GM13976 (cell line): ENCODE measurements at regions not wholly inside any gene's neighbourhood (a gene's known extent, or its start where the extent isn't known, plus 50 kb on each side); places are given as distances from the start of the nearest gene placed in this dataset.

ENCODE experiments used
- DNase-seq: peaks from one replicate; pipeline ENCODE4 v3.0.0; 2012; ENCODE audit warnings: low spot score
- in situ Hi-C: fragments of 300-500 bp; cut with MboI; formaldehyde crosslinking; loops from one replicate; pipeline ENCODE4 v1.12.0; 2022; ENCODE audit warnings: low sequenced_read_pairs, mixed read lengths, inconsistent platforms; ENCODE audit not compliant: unreplicated experiment
- TF ChIP-seq, protein P1 (sequence below): IDR thresholded peaks from 2 replicates; pipeline ENCODE4 v1.5.1; 2012; ENCODE audit warnings: borderline replicate concordance, mild to moderate bottlenecking; ENCODE audit not compliant: insufficient read depth; ENCODE audit errors: extremely low read depth, missing control alignments, control extremely low read depth

DNA sequence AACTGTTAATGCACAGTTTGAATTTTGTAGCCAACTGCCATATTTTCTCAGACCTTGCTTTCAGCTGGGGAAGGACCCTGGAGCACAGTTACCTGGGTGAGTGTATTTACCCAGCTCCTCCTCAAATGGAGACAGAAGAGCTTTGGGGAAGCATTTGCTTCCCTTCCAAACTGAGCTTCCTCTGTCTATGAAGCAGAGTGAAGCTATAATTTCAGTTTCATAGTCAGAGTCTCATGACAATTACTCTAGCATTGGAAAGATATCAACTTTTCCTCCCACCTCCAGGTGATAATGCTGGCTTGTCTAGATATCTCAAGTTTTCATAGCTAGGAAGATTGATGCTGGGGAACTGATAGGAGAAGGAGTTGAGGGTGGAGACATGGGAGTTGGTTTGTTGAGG, 406.4 kb upstream of the CLINT1 start:
- no peak for DNase-seq
- in situ Hi-C loops = no loop called here
- TF ChIP-seq, protein P1, sequence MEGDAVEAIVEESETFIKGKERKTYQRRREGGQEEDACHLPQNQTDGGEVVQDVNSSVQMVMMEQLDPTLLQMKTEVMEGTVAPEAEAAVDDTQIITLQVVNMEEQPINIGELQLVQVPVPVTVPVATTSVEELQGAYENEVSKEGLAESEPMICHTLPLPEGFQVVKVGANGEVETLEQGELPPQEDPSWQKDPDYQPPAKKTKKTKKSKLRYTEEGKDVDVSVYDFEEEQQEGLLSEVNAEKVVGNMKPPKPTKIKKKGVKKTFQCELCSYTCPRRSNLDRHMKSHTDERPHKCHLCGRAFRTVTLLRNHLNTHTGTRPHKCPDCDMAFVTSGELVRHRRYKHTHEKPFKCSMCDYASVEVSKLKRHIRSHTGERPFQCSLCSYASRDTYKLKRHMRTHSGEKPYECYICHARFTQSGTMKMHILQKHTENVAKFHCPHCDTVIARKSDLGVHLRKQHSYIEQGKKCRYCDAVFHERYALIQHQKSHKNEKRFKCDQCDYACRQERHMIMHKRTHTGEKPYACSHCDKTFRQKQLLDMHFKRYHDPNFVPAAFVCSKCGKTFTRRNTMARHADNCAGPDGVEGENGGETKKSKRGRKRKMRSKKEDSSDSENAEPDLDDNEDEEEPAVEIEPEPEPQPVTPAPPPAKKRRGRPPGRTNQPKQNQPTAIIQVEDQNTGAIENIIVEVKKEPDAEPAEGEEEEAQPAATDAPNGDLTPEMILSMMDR = no peak

DNA sequence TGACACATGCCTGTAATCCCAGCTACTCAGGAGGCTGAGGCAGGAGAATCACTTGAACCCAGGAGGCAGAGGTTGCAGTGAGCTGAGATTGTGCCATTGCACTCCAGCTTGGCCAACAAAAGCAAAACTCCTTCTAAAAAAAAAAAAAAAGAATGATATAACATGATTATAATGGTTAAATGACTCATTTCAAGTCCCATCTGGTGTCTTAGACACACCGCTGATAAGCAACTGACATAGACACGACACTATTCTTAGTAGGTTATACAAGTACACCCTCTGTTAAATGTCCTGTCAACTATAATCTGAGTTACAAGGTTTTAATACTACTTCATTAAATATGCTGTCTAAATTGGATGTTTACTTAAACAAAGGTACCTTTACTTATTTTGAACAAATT, 405.3 kb upstream of the CLINT1 start:
- no peak for DNase-seq
- in situ Hi-C loops = no loop called here
- TF ChIP-seq, protein P1 = no peak

DNA sequence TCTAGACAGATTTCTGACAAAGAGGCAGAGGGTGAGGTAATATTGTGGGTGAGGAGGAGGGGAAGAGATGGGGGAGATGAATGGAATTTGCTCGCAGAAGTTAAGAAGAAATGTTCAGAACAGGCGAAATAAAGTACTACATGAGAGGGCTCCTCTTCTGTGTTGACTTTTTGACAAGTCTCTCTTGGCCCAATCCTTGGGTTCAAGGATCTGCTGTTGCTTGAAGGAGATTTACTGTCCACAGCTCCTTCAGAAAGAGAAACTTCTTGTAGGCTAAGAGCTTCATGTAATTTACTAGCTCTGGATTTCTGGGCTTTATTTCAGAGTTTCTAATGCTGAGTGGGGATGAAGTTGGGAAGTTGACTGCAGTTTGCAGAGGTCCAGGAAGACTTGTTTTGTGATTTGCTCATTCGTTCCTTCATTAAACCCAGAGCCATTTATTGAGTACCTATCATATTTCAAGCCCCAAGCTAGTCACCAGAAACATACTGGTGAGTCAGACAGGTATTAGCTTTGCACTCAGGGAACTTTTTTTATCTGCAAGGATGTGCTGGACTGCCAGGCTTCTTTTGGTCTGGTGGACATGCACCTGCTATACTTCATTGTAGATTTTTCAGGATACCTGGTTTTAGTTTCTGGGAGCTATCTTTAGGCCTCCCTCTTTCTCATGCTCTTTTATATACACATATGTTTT, 402.9 kb upstream of the CLINT1 start:
- TF ChIP-seq, protein P1 = no peak
- in situ Hi-C loops = no loop called here
- DNase-seq = no peak

DNA sequence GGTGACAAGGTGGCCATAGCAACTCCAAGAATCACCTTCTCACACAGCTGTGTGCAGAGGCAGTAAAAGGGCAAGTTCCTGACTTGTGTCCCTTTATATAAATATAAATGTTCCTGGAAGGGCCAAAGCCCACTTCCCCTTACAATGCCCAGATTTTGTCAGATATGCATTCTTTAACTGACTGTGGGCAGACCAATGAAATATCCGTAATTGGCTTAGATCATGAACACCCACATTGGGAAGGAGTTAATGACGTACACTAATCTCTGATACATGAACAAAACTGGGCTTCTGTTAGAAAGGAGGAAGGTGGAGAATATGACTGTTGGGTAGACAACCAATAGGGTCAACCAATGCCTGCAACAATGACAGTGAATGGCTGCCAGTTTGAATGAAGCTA, 397.2 kb upstream of the CLINT1 start:
- in situ Hi-C loops = no loop called here
- no peak for DNase-seq
- TF ChIP-seq, protein P1 = no peak

DNA sequence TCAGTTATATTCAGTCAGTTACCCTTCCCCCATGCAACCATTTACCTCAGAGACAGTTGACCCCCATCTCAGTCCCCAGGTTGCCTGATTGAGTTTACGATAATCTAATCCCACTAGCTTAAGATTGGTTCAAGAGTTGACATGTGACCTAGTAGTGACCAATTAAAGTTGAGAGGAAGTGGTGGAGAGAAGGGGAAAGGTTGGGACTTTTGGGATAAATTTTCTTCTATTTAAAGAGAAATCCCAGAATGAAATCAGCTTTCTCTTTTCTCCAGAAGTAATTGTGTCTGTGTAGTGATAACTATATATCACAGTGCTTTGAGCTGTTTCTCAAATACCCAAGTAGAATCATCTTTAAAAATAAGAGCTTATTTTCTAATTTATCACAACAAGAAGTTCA, 396.7 kb upstream of the CLINT1 start:
- TF ChIP-seq, protein P1 = no peak
- DNase-seq = no peak
- in situ Hi-C loops = no loop called here

DNA sequence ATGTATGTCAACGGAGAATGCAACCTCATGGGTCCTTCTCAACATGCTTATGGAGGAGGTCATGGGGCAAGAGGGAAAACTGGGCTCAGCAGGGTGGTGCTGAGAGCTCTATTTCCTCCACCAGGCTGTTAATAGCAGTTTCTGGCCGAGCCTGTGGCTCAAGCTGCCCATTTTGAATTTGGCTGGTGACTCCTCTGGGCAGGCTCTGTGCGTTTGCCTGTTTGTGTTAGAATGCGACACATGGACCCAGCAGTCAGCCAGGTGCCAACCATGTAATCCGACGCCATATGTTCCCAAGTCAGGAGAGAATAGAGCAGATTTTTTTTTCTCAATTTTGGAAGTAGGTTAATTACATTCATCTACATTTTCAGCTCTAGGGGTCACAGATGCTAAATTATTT, 387.7 kb upstream of the CLINT1 start:
- no peak for DNase-seq
- in situ Hi-C loops = no loop called here
- TF ChIP-seq, protein P1 = no peak
